DMS79 treated with DMSO at 0.1 percent for 48 hours (cell line): ENCODE measurements at regions not wholly inside any gene's neighbourhood (a gene's known extent, or its start where the extent isn't known, plus 50 kb on each side); places are given as distances from the start of the nearest gene placed in this dataset.

ENCODE experiments used
- DNase-seq: peaks from one replicate; lab custom pipeline; 2025; lab: John Stamatoyannopoulos, UW

DNA sequence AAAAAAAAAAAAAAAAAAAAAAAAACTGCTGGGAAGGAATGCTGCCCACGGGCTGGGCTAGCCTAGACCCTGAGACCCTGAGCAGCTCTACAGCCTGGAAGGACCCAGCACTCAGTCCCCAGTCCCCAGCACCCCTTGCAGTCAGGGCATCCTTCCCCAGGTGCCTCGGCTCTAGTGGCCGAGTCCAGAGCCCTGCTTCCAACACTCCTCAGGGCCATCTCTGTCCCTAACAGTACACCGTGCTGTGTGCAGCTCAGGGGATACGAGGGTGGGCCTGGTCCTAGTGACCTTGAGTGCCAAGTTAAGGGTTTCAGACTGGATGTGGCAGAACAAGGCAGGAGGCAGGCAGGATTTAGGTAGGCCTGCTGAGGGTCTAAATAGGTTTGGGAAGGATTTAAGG is 50.2 kb upstream of the LRP8 start:
- DNase-seq, result no peak

DNA sequence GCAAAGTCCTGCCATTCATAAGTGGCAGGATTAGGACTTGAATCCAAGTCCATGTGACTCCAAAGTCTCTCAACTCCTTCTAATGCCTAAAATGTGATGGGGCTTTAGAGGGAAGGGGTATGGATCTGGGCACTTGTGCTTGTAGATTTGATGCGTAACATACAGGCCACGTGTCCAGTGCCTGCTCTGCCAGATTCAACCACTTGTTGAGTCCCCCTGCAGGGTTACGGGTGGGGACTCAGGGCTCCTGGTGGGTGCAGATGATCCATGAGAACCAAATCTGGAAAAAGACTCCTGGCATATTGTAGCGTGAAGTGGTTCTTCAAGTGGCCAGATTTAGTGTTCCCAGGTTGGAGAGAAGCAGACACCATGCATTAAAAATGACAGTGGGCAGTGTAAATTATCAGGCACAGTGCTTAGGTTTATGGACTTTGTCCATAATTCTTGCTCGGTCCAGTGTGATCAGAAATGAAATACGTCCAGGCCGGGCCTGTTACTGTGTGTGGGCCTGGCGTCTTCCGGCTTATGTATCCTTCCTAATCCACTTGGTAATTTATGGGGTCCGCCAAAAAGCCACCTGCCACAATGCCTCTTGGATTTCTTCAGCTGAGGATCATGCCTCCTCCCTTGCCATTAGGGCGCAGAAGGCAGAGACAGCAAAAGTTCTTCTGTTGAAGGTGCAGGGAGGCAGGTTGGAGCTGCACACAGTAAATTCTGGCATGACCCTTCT is 51.2 kb upstream of the LRP8 start:
- DNase-seq, result no peak

DNA sequence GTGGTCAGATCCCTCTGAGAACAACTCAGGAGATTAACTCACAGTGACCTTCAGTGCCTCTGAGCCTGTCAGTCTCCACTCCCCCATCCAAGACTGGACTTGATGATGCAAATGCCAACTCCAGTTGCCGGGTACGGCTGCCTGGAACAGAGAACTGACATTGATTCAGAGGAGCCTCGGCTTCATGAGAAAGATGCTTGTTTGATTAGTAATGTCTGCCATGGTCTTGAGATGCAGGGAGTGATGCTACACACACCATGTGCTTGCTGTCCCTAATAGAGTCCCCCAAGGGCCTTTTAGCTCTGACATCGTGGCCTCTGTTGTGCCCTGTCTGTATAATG is 51.8 kb upstream of the LRP8 start:
- DNase-seq, result no peak

- DNase-seq, result no peak
Measured at GRCh38 chr1:53380296-53380695, 52.4 kb upstream of the LRP8 start.

DNA sequence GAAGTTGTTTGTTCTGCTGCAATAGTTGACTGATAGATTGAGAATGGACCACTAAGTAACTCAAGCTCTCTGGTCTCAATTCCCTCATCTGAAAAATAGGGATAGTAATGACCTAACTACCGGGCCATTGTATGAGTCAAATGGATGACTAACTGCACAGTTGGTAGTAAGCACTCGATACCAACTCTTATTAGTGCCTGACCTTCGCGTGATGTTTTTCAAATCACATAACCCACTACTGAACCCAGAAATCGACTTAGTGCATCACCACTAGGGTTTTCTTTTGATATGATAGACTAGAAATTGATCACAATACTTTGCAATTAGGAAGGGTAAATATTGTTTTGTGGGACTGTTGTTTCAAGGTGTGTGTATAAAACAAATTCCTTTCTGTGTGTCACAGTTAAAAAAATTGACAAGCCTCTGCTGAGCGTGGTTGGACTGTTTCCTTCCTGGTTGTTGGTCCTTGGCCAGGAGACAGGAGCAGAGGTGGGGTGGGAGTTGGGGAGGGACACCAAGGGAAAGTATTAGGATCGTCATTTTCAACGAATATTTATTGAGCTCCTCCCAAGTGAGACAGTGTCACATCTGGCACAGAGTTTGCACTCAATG is 54.0 kb upstream of the LRP8 start:
- DNase-seq, result no peak

DNA sequence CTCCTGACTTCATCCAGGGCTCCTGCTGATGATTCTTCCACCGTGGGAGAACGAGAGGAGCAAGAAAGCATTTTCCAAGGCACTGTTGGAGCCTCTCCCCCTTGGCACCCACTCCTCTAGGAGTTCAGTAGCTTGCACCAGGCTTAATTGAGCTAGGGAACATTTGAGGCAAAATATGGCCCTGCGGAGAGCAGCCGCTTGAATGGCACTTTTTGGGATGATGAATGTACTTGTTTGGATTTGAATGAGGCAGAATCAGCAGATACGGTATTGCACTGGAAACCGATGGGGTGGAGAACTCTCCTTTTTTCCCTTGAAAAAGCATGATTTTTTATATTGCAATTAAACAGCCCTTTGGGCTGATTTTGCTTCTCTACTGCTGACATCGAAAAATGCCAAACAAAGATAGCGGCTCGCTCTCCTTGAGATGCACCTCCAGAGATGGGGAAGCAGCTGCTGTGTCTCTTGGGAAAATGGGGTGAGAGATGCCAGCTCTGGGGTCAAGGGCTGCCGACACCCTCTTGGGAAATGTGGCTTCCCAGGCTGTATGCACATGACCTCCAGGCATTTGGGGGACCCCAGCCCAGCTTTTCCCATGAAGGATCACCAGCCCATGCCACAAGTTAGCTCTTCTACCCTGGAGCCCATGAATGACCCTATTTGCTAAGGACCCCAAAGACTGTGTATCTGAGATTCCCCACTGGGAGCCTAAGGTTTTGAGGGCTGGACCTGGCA is 55.4 kb upstream of the LRP8 start:
- no peak for DNase-seq

DNA sequence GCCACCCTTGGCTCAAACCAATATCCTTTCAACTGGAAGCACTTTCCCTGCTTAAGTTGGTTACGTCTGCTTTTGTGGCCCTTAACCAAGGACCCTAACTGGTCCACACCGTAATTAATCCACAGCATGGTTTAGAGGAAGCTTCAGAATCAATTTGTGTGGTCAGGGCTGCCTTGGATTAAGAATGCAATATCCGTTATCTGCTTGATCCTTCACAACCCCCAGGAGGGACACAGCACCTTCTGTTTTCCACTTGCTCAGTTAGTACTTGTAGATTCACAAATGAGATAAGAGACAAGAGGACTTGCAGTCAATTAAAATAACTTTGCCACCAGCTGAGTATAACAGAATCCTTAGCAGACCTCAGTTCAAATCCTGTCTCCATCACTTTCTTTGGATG is 56.9 kb upstream of the LRP8 start:
- no peak for DNase-seq

DNA sequence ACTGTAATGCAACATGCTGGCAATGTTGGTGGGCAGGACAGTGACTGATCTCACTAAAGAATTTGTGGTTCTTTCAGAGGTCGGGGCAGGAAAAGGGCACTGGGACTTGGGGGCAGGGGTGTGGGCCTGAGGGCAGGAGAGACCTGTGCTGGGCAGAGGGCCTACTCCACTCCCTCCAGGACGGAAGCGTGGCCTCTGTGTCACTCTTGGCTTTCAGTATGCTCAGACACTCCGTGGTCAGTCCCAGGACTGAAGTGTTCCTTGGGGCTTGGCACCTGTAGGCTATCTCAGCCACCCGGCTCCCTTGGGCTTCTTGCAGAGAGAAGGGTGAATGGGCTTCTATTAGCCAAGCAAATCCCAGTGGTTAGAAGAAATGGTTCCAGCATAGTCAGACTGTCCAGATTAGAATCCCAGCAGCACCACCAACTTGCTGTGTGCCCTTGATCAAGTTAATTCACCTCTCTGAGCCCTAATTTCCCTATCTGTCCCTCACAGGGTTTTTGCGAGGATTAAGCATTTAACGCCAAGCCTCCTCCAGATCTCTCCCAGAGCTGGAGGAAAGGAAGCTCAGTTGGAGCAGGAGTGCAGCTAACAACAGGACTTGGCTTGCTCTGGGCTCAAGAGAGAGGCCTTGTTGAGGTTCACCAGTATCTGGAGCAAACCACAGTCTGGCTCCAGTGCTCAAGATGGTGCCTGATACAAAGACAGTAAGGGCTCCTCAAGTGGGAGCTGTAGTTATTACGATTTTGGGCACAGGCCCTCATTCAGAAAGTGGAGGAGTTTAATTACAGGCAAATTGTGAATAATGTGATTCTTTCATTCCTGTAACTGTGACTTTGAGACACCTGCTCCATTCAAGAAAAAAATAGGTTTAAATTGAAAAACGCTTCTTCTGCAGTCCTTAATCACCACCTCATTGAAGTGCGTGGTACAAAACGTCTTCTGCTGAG is 57.7 kb upstream of the LRP8 start:
- DNase-seq, result no peak

GRCh38 chr1:53388963-53389362 is 61.1 kb upstream of the LRP8 start:
- DNase-seq, result no peak

- DNase-seq, result peak; percentile 39
Measured at GRCh38 chr1:53390261-53390660, 62.4 kb upstream of the LRP8 start.

DNA sequence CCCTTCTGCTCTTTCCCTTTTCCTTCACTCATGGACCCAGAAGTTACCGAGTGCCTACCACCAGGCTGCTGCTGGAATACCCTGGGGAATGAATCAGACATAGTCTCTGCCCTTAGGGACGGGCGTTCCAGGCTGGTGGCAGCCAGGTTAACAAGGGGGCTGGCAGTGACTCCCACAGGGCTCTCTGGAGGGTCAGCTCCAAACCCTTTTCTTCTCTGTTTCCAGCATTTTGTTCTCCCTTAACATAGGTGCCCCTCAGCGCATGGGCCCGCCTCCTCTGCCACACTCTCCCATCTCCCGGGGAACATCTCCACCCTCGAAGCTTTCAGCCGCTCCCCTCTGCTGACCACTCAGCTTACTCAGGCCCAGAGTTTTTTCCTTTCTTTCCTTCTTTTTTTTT is 62.9 kb upstream of the LRP8 start:
- no peak for DNase-seq

DNA sequence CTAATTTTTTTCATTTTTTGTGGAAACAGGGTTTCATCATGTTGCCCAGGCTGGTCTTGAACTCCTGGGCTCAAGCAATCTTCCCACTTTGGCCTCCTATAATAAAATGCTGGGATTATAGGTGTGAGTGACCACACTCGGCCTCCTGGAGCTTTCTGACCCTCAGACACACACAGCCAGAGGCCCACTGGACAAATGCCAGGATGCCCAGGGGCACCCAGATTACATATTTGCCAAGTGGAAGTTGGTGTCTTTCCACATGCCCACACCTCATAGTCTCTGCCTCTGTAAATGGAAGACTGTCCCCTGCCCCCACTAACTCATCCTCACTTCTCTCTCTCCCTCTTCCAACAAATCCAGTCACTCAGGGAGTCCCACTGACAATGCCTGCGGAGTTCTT is 63.4 kb upstream of the LRP8 start:
- DNase-seq, result no peak

DNA sequence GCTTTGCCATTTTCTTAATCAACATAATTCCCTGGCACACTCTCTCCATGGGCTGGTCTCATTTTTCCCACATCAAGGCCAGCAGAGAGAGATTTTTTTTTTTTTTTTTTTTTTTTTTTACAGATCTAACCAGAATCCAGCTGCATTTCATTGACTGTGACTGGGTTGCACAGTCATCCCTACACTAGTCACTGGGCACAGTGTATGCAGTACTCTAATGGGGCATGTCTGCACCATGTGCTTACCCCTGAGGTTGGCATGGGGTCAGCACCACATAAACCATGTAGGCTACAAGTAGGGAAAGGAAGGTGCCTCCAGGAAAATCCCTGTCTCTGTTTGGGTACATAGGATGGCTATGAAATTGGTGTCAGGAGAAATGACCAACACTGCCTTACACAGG is 64.1 kb upstream of the LRP8 start:
- no peak for DNase-seq

DNA sequence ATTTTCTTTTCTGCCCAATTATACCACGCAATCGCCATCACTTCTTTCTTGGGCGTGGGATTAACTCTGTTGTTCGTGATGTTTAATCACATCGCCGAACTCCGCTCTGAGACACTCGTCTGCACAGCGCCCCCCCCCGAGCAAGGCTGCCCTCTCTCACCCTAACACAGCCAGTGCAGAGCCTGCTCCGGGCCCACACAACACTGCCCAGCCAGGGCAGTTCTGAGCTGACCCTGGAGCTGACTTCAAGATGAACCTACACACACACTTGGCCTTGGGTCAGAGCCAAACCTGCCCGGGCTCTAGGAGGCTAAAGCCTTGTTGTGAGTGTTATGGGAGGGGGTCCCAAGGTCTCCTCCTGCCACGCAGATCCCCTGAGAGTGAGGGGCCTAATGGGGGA is 64.6 kb upstream of the LRP8 start:
- DNase-seq, result no peak

DNA sequence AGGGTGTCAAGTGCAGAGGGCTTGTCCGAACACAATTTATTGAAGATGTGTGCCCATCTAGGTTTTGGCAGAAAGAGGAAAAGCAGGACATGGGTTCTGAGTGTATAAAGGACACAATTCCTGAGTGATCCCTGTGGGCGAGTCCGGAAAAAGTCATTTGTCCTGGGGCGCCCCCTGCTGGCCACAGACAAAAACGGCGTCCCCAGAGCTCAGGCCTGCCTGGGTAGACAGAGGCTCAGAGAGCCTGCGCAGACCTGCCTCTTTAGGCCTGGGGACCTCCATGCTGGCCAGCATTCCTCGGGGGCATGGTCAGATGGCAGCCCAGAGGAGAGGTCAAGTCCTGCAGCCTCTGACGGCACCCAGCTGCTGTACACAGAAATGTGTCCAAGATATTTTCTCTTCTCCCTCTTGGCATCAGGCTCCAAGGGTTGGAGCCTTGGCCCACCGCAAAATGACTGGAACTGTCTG is 65.5 kb upstream of the LRP8 start:
- peak; percentile 39 for DNase-seq

GRCh38 chr1:53394306-53394705 is 64.9 kb upstream of the DMRTB1 start:
- DNase-seq, result no peak

DNA sequence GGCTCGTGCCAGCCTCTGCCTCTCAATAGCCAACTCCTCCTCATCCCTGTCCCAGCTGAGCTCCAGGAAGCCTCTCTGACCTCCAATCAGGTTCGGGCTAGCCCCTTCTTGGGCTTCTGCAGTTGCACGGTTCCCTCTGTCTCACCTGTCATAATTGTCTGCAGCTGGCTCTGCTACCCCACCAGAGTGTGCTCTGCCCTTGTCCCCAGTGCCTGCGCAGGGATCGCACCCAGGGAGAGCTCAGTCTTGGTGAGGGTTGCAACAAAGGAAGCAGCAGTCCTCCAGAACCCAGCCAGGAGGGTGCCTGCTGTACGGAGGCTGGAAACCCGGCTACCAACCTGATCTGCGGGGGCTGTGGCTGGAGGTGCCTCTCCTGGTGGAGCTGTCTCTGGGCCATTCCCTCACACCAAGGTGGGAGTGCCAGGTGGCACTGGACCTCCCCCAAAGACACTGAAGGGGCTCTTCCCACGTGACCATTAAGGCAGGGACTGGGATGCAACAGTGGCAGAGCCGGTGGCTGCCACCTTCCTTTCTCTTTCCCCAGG is 63.5 kb upstream of the DMRTB1 start:
- DNase-seq, result peak; percentile 73

DNA sequence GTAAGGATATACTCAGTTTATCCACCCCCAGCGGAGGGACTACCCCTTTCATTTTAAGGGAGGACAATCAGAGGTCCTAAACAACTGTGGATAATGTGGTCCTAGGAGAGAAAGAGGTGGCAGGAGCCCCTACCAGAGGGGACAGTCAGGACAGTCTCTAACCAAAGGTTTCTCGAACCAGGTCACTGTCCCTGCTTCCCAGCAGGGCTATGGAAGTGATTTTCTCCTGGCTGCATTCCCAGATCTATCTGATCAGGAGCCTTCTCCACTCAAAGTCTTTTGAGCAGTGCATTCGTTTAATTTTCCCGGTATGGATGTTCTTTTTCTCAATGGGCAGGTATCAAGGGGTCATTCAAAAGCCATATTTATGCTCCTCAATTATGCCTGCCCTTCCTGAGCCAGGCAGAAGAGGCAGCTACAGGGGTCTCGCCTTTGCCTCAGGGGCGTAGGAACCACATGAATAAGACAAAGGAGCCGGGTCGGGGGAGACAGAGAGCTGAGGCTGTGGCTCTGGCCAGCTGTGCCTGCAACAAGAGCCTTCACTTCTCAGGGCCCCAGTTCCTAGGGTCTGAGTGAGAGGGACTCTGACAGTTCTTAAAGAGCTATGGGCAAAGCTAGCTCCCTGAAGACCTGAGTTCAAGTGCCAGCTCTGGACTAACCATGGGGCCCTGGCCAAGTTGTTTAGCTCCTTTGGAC is 62.5 kb upstream of the DMRTB1 start:
- DNase-seq, result no peak

DNA sequence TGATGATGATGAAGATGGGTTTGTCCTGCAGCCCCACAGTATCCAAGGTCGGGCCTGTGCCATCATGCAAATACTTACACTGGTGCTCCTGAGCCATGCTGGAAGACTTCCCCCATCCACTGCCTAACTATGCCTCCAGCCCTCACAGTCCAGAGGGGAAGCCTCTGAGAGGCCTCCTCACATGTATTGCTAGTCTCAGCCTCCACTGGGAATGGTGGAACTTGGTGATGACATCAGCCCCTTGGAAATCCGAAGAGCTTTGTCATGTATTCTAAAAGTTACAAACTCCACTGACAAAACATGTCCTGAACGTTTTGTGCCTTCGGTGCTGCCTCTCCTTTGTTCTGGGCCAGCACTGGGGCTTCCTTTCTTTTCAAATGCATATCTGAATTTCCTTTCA is 61.1 kb upstream of the DMRTB1 start:
- DNase-seq, result no peak

- DNase-seq, result peak; percentile 60
Measured at GRCh38 chr1:53398576-53399365, 60.4 kb upstream of the DMRTB1 start.
